ENCODE measurements at regions not wholly inside any gene's neighbourhood (a gene's known extent, or its start where the extent isn't known, plus 50 kb on each side); places are given as distances from the start of the nearest gene placed in this dataset.

GRCh38 chr20:63056236-63057170 lies 49.7 kb upstream of the BHLHE23 start:
- no peak overlapping the region for H3K27ac Mint-ChIP-seq
- no peak overlapping the region for H3K4me3 Mint-ChIP-seq
- H3K36me3 Mint-ChIP-seq, result no peaks in the 10 kb centered on the region
- peak; percentile 23 to 46 (median 43) for DNase-seq
- H3K9me3 Mint-ChIP-seq, result no peaks in the 10 kb centered on the region
- peaks cover 2 to 3% (median 2%) of the 10 kb centered on the region in 3 donors for H3K27me3 Mint-ChIP-seq (ENCODE audit: low read depth in 3 of 3)
- H3K4me1 Mint-ChIP-seq, result no peaks in the 10 kb centered on the region

Data from immature natural killer cell (primary cell).